ENCODE measurements at regions not wholly inside any gene's neighbourhood (a gene's known extent, or its start where the extent isn't known, plus 50 kb on each side); places are given as distances from the start of the nearest gene placed in this dataset.

- 10% methylated on average over 5 of the region's 7 CpGs for WGBS (ENCODE audit: low lambda C conversion rate)
- in situ Hi-C loops (cut with HindIII; ENCODE audit: extremely low pct_ligation_motif_present, low pct_unique_long_range_greater_than_20kb) (no loop called here), intact Hi-C loops (cut with micrococcal nuclease; ENCODE audit: unreplicated experiment) (no loop called here)
- H3K27ac ChIP-seq (ENCODE audit: extremely low read length, insufficient read depth, low read length): no peak overlapping the region
- H4K20me1 ChIP-seq (ENCODE audit: insufficient read depth, low read length): no peaks in the 10 kb centered on the region
- DNase-seq (ENCODE audit: low spot score) (no peak), FAIRE-seq (no peak), ATAC-seq (no peak; the same call in 2 of the 3 replicates)
- no peak overlapping the region for H3K4me3 ChIP-seq (replicated peaks in 1 of 3; ENCODE audit: insufficient read depth in 1 of 3, low read depth in 2 of 3, low read length in 3 of 3)
- TF ChIP-seq ZNF713 (CRISPR knock-in tag; IDR thresholded peaks at IDR 0.05): no peak
- TF ChIP-seq ZNF251 (CRISPR knock-in tag; IDR thresholded peaks at IDR 0.05): no peak
- TF ChIP-seq MTA1 (CRISPR knock-in tag; IDR thresholded peaks at IDR 0.05; ENCODE audit: borderline replicate concordance): no peak
- no peak for TF ChIP-seq ETV5 (CRISPR knock-in tag; IDR thresholded peaks at IDR 0.05; ENCODE audit: borderline replicate concordance)
- no peaks in the 10 kb centered on the region for H3K9me3 ChIP-seq (ENCODE audit: low read length)
- no peak overlapping the region for H2AFZ ChIP-seq (ENCODE audit: low read length)
- H3K4me2 ChIP-seq (ENCODE audit: low read depth, low read length): no peak overlapping the region
- no peaks in the 10 kb centered on the region for H3K36me3 ChIP-seq (replicated peaks in 1 of 2; ENCODE audit: control insufficient read depth in 1 of 2, insufficient read depth in 2 of 2, low read length in 2 of 2)
- no peaks in the 10 kb centered on the region for H3K79me2 ChIP-seq (ENCODE audit: insufficient read depth, low read length)
- no peaks in the 10 kb centered on the region for H3K27me3 ChIP-seq (ENCODE audit: control insufficient read depth in 1 of 2, insufficient read depth in 2 of 2, low read length in 2 of 2)
- ChIA-PET CTCF (ENCODE audit: low intra/inter-chr PET ratio, low total read pairs) (no interaction called here), POLR2A (no interaction called here)
- H3K9ac ChIP-seq (ENCODE audit: insufficient read depth, low read depth, low read length): no peak overlapping the region
- no TSS peak for BruUV-seq (replicated peaks)
- no peaks in the 10 kb centered on the region for H3K4me1 ChIP-seq (ENCODE audit: insufficient read depth, low read length)
Observed at GRCh38 chr2:194328456-194328855, 1328.6 kb upstream of the SLC39A10 start.

GRCh38 chr2:194327196-194327888, 1329.7 kb upstream of the SLC39A10 start:
- Histone ChIP-seq H3K27me3 (ENCODE audit: control insufficient read depth in 1 of 2, insufficient read depth in 2 of 2, low read length in 2 of 2) (no peaks in the 10 kb centered on the region), H3K4me3 (replicated peaks in 1 of 3; ENCODE audit: insufficient read depth in 1 of 3, low read depth in 2 of 3, low read length in 3 of 3) (no peak overlapping the region), H3K9me3 (ENCODE audit: low read length) (no peaks in the 10 kb centered on the region), H2AFZ (ENCODE audit: low read length) (no peak overlapping the region), H3K36me3 (replicated peaks in 1 of 2; ENCODE audit: control insufficient read depth in 1 of 2, insufficient read depth in 2 of 2, low read length in 2 of 2) (no peaks in the 10 kb centered on the region), H3K79me2 (ENCODE audit: insufficient read depth, low read length) (no peaks in the 10 kb centered on the region), H3K4me2 (ENCODE audit: low read depth, low read length) (no peak overlapping the region), H3K27ac (ENCODE audit: extremely low read length, insufficient read depth, low read length) (no peak overlapping the region), H3K9ac (ENCODE audit: insufficient read depth, low read depth, low read length) (no peak overlapping the region), H4K20me1 (ENCODE audit: insufficient read depth, low read length) (no peaks in the 10 kb centered on the region), H3K4me1 (ENCODE audit: insufficient read depth, low read length) (no peaks in the 10 kb centered on the region)
- in situ Hi-C loops (cut with HindIII; ENCODE audit: extremely low pct_ligation_motif_present, low pct_unique_long_range_greater_than_20kb): no loop called here
- CTCF ChIA-PET (ENCODE audit: low intra/inter-chr PET ratio, low total read pairs): no interaction called here
- POLR2A ChIA-PET: no interaction called here
- ATAC-seq: peak; percentile 43
- BruUV-seq (replicated peaks): no TSS peak
- no peak for DNase-seq (ENCODE audit: low spot score)
- 41% methylated on average over 23 of the region's 25 CpGs for WGBS (ENCODE audit: low lambda C conversion rate)
- intact Hi-C loops (cut with micrococcal nuclease; ENCODE audit: unreplicated experiment): no loop called here
- FAIRE-seq: no peak
- TF ChIP-seq ZNF329 (CRISPR knock-in tag; IDR thresholded peaks at IDR 0.05; ENCODE audit: low read depth) (no peak), ZNF788 (CRISPR knock-in tag; IDR thresholded peaks at IDR 0.05; ENCODE audit: borderline replicate concordance) (no peak), SALL2 (CRISPR knock-in tag; IDR thresholded peaks at IDR 0.05) (no peak), SP5 (CRISPR knock-in tag; IDR thresholded peaks at IDR 0.05; ENCODE audit: borderline replicate concordance, low read depth) (no peak), NR2C2 (CRISPR knock-in tag; IDR thresholded peaks at IDR 0.05; ENCODE audit: borderline replicate concordance) (no peak), RBFOX2 (IDR thresholded peaks at IDR 0.05; ENCODE audit: low read depth, low read length) (no peak), KDM6A (CRISPR knock-in tag; IDR thresholded peaks at IDR 0.05; ENCODE audit: low read depth) (no peak), ZNF33A (CRISPR knock-in tag; IDR thresholded peaks at IDR 0.05; ENCODE audit: borderline replicate concordance) (no peak), ZNF552 (CRISPR knock-in tag; IDR thresholded peaks at IDR 0.05; ENCODE audit: borderline replicate concordance) (no peak), ZSCAN12 (CRISPR knock-in tag; IDR thresholded peaks at IDR 0.05) (no peak), ZNF562 (CRISPR knock-in tag; IDR thresholded peaks at IDR 0.05; ENCODE audit: borderline replicate concordance) (no peak), MXD3 (CRISPR knock-in tag; IDR thresholded peaks at IDR 0.05) (no peak), KDM5A (IDR thresholded peaks at IDR 0.05; ENCODE audit: borderline replicate concordance, low read length) (no peak), KLF6 (CRISPR knock-in tag; IDR thresholded peaks at IDR 0.05) (no peak), MIER3 (CRISPR knock-in tag; IDR thresholded peaks at IDR 0.05; ENCODE audit: borderline replicate concordance) (no peak), IRF2 (CRISPR knock-in tag; IDR thresholded peaks at IDR 0.05) (no peak), PLSCR1 (CRISPR knock-in tag; IDR thresholded peaks at IDR 0.05; ENCODE audit: borderline replicate concordance) (no peak)
